PFSK-1 (cell line): ENCODE measurements at regions not wholly inside any gene's neighbourhood (a gene's known extent, or its start where the extent isn't known, plus 50 kb on each side); places are given as distances from the start of the nearest gene placed in this dataset.

Experiments used
- FOXP2 ChIP-seq: optimal IDR thresholded peaks from 2 replicates; pipeline ENCODE3; 2011; ENCODE audit warnings: borderline replicate concordance, control low read depth, inconsistent platforms; ENCODE audit not compliant: insufficient read depth; ENCODE audit errors: extremely low read length, extremely low read depth
- POLR2AphosphoS5 ChIP-seq: IDR thresholded peaks from 2 replicates; pipeline ENCODE4 v1.6.1; 2012; ENCODE audit warnings: low read depth, mild to moderate bottlenecking, control low read depth, low read length, moderate library complexity
- REST ChIP-seq, 2 experiments: IDR thresholded peaks; 2 replicates each; pipeline versions ENCODE4 v1.6.1 to v1.8.0; 2011 to 2012; ENCODE audit warnings: low read depth in 2 of 2, low read length in 2 of 2, control low read depth in 1 of 2, inconsistent platforms in 1 of 2, mild to moderate bottlenecking in 1 of 2, moderate library complexity in 1 of 2; ENCODE audit not compliant: insufficient read depth in 1 of 2
- SIN3A ChIP-seq: IDR thresholded peaks from 2 replicates; pipeline ENCODE4 v1.6.1; 2012; ENCODE audit warnings: mild to moderate bottlenecking, low read length, moderate library complexity, borderline replicate concordance; ENCODE audit not compliant: insufficient read depth
- TAF1 ChIP-seq: IDR thresholded peaks from 2 replicates; pipeline ENCODE4 v1.6.1; 2012; ENCODE audit warnings: low read length, control low read depth, borderline replicate concordance; ENCODE audit not compliant: insufficient read depth

DNA sequence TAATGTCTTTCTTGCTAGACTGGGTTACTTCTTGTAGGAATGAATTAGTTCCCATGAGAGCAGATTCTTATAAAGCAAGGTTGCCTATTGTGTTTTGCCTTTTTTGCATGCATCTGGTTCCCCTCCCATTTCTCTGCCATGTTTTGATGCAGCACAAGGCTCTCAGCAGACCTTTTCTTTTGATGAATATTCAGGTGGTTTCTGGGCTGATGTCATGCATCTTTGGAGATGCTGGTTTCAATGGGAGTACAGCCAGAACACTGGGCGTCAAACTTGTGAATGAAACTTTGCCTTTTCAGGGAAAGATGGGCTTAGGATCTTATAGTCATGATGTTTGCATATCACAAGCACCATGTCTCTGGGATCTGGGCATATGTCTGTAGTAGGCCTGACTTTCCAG lies 111.7 kb upstream of the CCL2 start:
- TF ChIP-seq REST (IDR thresholded peaks at IDR 0.05; ENCODE audit: insufficient read depth in 1 of 2, low read depth in 2 of 2, low read length in 2 of 2) (no peak), SIN3A (no peak), TAF1 (no peak), FOXP2 (no peak), POLR2AphosphoS5 (no peak)

DNA sequence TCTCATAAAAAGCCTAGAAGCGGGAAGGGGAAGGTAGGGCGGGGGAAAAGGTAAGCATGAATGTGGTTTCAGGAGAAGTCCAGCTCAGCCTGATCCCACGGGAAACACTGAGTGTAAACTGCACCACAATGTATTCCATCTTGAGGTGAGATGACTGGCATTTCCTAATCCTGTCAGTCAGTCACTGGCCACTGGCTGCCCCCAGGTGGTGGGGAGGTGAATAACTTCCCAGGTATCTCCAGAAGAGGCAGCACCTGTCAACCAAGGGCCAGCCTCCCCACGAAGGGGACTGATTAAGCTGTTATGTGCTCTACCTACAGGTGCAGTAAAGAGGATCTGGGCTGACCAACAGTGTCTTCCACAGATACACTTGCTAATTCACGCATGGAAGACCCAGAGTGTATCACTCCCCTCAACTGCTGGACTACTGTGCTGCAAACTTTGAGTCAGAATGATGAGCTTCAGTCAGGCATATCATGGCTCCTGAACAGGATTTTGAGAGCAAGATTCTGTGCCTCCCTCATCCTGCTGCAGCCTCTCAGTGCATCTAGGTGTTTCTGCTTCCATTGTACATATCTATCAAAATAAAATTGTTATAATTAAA lies 108.5 kb upstream of the CCL2 start:
- no peak for TF ChIP-seq SIN3A
- no peak for TF ChIP-seq POLR2AphosphoS5
- TF ChIP-seq FOXP2 = no peak
- TF ChIP-seq REST (IDR thresholded peaks at IDR 0.05; ENCODE audit: insufficient read depth in 1 of 2, low read depth in 2 of 2, low read length in 2 of 2) = no peak
- no peak for TF ChIP-seq TAF1

DNA sequence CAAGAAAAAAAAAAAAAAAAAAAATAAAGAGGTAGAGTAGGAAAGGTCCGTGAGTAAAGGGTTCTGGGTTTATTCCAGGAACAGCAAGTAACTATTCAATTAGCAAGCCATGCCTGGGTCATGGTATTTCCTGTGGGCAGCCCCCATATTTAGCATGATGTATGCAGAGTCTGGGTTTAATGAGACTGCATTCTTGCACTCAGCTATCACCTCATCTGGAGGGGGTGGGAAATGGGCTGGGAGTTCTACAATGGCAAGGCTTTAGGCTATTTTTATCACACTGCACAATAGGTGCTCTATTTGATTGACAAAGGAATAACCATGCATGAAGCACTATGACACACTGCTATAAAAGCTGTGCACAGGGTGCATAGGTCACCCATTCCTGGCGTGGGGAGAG lies 104.0 kb upstream of the CCL2 start:
- TF ChIP-seq POLR2AphosphoS5 (no peak), SIN3A (no peak), REST (IDR thresholded peaks at IDR 0.05; ENCODE audit: insufficient read depth in 1 of 2, low read depth in 2 of 2, low read length in 2 of 2) (no peak)

DNA sequence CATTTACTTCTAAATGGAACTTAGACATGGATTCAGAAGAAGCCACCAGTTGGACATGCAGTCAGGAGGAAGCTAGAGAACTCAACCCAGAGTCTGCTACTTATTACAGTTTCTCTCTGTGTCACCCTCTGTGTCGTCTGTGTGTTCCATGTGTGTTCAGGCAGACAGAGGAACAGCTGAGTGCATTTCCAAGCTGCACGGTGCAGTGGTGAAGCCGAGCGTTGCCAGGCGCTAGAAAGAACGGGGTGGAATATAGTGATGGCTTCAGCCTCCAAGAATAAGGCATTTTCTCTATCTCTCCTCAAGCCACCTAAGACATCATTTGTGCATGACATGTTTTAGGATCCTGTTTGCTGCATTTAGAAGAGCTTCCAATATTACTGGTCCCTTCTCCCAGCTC lies 101.1 kb upstream of the CCL2 start:
- TF ChIP-seq POLR2AphosphoS5 (no peak), TAF1 (no peak), FOXP2 (no peak), REST (IDR thresholded peaks at IDR 0.05; ENCODE audit: insufficient read depth in 1 of 2, low read depth in 2 of 2, low read length in 2 of 2) (no peak), SIN3A (no peak)

DNA sequence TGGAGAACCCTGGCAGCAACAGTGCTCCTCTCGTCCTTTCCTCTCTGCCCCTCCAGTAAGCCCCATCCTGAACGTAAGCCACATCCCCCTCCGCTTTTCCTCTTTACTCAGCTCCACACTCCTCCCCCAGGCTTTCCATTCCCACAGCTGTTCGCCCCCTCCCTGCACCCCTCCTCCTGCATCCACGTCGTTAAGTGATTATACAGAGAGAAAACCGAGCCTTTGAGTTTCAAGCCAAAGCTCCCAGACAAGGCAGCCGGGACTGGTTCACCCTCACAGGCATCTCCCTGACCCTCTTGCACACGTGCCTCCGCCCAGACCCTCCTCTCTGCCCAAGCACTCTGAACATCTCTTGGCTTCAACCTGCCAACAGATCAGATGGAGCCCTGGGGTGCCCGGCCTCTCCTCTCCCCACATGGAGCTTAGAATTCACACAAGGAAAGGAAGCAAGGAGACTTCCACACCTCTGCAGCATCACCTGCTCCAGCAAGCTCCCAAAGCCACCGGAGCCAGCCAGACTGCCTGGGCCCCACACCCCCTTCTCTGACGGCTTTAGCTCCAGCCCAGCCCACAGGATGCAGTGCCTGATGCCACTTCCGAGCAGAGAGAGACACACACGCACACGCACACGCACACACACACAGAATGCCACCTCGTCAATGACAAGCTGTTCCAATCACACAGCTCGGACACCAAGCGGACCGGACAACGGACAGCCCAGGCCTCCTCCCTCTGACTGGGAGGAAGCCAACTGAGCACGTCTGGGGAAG lies 99.9 kb upstream of the CCL2 start:
- TF ChIP-seq FOXP2 (no peak), SIN3A (no peak), TAF1 (no peak)
